ENCODE measurements at regions not wholly inside any gene's neighbourhood (a gene's known extent, or its start where the extent isn't known, plus 50 kb on each side); places are given as distances from the start of the nearest gene placed in this dataset.

DNA sequence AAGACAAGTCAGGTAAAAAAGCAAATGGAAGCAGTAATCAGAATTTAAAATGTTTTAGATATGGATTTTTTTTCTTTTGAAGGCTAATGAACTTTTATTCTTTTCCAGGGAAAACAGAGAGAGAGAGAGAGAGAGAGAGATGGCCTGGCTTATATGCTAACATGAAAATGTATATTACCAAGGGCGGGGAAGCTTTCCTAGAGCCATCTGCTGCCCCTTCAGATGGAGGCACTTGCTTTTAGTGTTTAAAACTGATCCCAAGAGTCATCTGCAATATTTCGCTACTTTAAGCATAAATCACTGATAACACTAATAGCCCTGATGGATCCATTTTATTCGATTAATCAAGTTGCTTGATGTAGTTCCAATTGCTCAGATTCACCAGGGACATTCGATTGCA lies 186.1 kb upstream of the ADAMTS16 start:
- no peak for DNase-seq (ENCODE audit: low spot score)
- TF ChIP-seq, protein P1, sequence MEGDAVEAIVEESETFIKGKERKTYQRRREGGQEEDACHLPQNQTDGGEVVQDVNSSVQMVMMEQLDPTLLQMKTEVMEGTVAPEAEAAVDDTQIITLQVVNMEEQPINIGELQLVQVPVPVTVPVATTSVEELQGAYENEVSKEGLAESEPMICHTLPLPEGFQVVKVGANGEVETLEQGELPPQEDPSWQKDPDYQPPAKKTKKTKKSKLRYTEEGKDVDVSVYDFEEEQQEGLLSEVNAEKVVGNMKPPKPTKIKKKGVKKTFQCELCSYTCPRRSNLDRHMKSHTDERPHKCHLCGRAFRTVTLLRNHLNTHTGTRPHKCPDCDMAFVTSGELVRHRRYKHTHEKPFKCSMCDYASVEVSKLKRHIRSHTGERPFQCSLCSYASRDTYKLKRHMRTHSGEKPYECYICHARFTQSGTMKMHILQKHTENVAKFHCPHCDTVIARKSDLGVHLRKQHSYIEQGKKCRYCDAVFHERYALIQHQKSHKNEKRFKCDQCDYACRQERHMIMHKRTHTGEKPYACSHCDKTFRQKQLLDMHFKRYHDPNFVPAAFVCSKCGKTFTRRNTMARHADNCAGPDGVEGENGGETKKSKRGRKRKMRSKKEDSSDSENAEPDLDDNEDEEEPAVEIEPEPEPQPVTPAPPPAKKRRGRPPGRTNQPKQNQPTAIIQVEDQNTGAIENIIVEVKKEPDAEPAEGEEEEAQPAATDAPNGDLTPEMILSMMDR (IDR thresholded peaks at IDR 0.05) = no peak
- Histone ChIP-seq H3K9me3 (no peaks in the 10 kb centered on the region), H3K4me1 (ENCODE audit: control insufficient read depth in 1 of 2, low read depth in 2 of 2) (no peaks in the 10 kb centered on the region), H3K27me3 (replicated peaks; ENCODE audit: insufficient read depth) (no peaks in the 10 kb centered on the region), H3K27ac (no peak overlapping the region), H3K4me3 (no peak overlapping the region), H3K36me3 (no peaks in the 10 kb centered on the region)
- ATAC-seq (ENCODE audit: insufficient number of reproducible peaks, low FRiP score, low read depth) = no peak

DNA sequence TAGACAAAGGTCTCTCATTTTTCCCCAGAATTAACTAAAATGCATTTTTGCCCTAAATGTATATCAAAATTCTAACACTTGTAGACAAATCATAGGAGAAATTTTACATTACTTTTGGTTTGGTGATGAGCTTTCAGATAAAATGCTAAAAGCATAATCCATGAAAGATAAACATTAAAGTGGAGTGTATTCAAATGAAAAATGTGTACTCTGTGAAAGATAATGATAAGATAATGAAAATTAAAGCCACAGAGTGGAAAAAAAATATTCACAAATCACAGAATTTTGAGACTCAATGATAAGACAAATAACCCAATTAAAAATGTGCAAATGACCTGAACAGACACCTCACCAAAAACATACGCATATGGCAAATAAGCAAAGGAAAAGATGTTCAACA lies 176.9 kb upstream of the ADAMTS16 start:
- Histone ChIP-seq H3K4me3 (no peak overlapping the region), H3K9me3 (no peaks in the 10 kb centered on the region), H3K4me1 (ENCODE audit: control insufficient read depth in 1 of 2, low read depth in 2 of 2) (no peaks in the 10 kb centered on the region), H3K36me3 (no peaks in the 10 kb centered on the region), H3K27ac (no peak overlapping the region), H3K27me3 (replicated peaks; ENCODE audit: insufficient read depth) (no peaks in the 10 kb centered on the region)
- TF ChIP-seq, protein P1 (IDR thresholded peaks at IDR 0.05) = no peak
- ATAC-seq (ENCODE audit: insufficient number of reproducible peaks, low FRiP score, low read depth) (no peak), DNase-seq (ENCODE audit: low spot score) (no peak)

DNA sequence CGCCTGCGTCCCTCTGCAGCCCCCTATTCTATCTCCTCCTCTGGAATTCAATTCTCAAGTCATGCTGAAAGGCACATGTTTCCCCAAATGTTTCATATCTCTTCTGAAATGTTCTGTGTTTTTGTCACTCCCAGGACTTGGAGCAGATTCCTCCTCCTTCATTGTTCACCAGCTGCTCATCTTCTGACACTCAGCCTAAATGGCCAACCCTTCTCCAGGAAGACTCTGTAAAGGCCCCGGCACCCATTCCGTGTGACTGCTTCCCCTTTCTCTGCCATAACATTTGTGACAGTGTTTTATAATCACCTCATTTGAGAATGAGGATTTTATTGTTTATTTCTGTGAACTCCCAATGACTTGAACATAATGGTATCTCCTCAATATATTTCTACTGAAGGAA lies 170.8 kb upstream of the ADAMTS16 start:
- TF ChIP-seq, protein P1 (IDR thresholded peaks at IDR 0.05) = no peak
- Histone ChIP-seq H3K27me3 (replicated peaks; ENCODE audit: insufficient read depth) (no peaks in the 10 kb centered on the region), H3K4me1 (ENCODE audit: control insufficient read depth in 1 of 2, low read depth in 2 of 2) (no peaks in the 10 kb centered on the region), H3K27ac (no peak overlapping the region), H3K9me3 (no peaks in the 10 kb centered on the region), H3K36me3 (no peaks in the 10 kb centered on the region), H3K4me3 (no peak overlapping the region)
- ATAC-seq (ENCODE audit: insufficient number of reproducible peaks, low FRiP score, low read depth) = no peak
- no peak for DNase-seq (ENCODE audit: low spot score)

DNA sequence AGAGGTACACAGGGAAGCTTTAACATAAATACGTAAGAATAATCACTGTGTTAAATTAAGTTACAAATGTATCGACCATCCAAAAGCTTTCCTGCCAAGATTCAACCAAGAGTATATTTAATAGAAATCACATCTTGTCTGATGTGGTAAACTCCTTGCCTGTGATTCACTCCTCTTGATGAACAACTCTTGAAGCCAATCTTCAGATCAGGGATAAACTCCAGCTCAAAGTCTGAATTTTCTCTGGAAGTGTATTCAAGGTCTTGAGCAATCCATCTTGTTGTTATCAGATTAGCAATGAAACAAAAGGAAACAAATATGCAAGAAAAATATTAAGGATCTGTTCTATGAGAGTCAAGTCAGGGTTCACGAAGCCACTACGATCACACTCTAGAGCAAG lies 170.0 kb upstream of the ADAMTS16 start:
- TF ChIP-seq, protein P1 (IDR thresholded peaks at IDR 0.05) = no peak
- Histone ChIP-seq H3K27me3 (replicated peaks; ENCODE audit: insufficient read depth) (no peaks in the 10 kb centered on the region), H3K27ac (no peak overlapping the region), H3K36me3 (no peaks in the 10 kb centered on the region), H3K4me1 (ENCODE audit: control insufficient read depth in 1 of 2, low read depth in 2 of 2) (no peaks in the 10 kb centered on the region), H3K9me3 (no peaks in the 10 kb centered on the region), H3K4me3 (no peak overlapping the region)
- ATAC-seq (ENCODE audit: insufficient number of reproducible peaks, low FRiP score, low read depth) (no peak), DNase-seq (ENCODE audit: low spot score) (no peak)

DNA sequence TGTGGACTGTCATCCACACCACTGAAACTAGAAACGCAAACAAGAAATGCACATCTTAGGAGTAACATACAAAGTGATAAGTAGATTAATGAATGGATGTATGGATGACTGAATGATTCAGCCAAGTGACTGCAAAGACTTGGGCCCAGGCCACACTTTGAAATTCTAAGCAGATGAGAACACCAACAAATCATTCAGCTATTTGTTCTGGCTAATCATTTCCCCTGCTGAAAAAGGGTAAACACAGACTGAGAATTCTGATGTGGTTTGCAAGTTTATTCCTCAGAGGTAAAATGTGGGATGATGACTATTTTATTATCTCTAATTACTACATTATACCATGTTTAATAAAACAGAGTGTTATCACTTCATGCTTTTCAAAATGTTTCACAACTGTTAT lies 163.2 kb upstream of the ADAMTS16 start:
- H3K36me3 ChIP-seq = no peaks in the 10 kb centered on the region
- no peak overlapping the region for H3K4me3 ChIP-seq
- ATAC-seq (ENCODE audit: insufficient number of reproducible peaks, low FRiP score, low read depth) = no peak
- no peak overlapping the region for H3K27ac ChIP-seq
- TF ChIP-seq, protein P1 (IDR thresholded peaks at IDR 0.05) = no peak
- H3K9me3 ChIP-seq = no peaks in the 10 kb centered on the region
- no peak for DNase-seq (ENCODE audit: low spot score)
- H3K27me3 ChIP-seq (replicated peaks; ENCODE audit: insufficient read depth) = no peaks in the 10 kb centered on the region
- H3K4me1 ChIP-seq (ENCODE audit: control insufficient read depth in 1 of 2, low read depth in 2 of 2) = no peaks in the 10 kb centered on the region

Measured in thoracic aorta (tissue), 2 donors.